ENCODE measurements at regions not wholly inside any gene's neighbourhood (a gene's known extent, or its start where the extent isn't known, plus 50 kb on each side); places are given as distances from the start of the nearest gene placed in this dataset.

GRCh38 chr18:67023059-67023458, 419.2 kb upstream of the CDH19 start:
- TF ChIP-seq MAX (IDR thresholded peaks at IDR 0.05) (no peak), YY1 (IDR thresholded peaks at IDR 0.05; ENCODE audit: low read depth) (no peak), EP300 (IDR thresholded peaks at IDR 0.05; ENCODE audit: borderline replicate concordance) (no peak)
